Right lobe of liver (tissue), 4 donors: ENCODE measurements at regions not wholly inside any gene's neighbourhood (a gene's known extent, or its start where the extent isn't known, plus 50 kb on each side); places are given as distances from the start of the nearest gene placed in this dataset.

Experiments
- CTCF ChIP-seq, 4 donors: fragments of 200-600 bp in 3 of 4; fragments of 450-650 bp in 1 of 4; IDR thresholded peaks; one replicate each; pipeline versions ENCODE4 v1.5.1 to v1.8.0; 2016 to 2022; ENCODE audit warnings: antibody characterized with exemption in 4 of 4, mild to moderate bottlenecking in 2 of 4
- POLR2A ChIP-seq: fragments of 450-650 bp; IDR thresholded peaks from one replicate; pipeline ENCODE4 v1.6.1; 2017; ENCODE audit warnings: antibody characterized with exemption, mild to moderate bottlenecking
- donor health status: DM: no; HTN: no; CAD: no.
- donor health status: DM: no; HTN: no; CAD: no.
- donor health status: DM: no; HTN: yes; CAD: no.

DNA sequence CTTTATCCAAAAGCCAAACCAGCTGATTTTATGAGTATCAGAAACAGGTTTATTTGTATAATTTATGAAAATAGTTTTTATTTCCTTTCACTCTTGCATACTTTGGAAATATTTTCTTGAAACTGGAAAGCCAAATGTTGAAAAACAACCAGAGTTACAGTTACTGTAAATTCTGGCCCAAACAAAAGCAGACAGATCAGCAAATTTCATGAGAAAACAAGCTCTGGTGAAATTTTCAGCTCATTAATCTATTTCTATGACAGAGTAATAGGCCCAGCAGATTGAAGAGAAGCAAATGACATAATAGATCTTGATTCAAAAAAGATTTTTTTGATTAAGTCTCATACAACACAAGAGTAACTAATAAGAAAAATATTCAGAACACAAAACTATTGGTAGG lies 182.7 kb downstream of the ENC1 start:
- TF ChIP-seq CTCF (IDR thresholded peaks at IDR 0.05) = no peak
- TF ChIP-seq POLR2A = no peak
